NCI-H1417 (cell line): ENCODE measurements at regions not wholly inside any gene's neighbourhood (a gene's known extent, or its start where the extent isn't known, plus 50 kb on each side); places are given as distances from the start of the nearest gene placed in this dataset.

Experiments used
- DNase-seq, 3 experiments: peaks; one replicate each; lab custom pipeline; 2025; lab: John Stamatoyannopoulos, UW

DNA sequence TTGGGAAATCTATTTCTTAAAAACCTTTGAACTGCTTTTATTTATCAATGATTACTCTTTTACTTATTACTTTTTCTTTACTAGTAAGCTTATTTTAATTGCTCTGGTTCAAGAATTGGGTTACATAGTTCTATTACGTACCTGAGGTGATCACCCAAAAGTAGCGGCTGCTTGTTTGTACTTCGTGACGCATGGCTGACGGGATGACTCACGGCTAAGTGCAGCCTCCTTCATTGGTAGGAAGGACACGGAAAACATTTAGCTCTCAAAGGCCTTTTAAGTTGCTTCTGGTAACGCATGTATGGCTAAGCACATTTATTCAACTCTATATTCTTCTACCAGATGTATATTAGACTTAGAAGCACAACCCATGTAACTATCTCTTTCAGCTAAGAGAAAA lies 285.8 kb upstream of the SP4 start:
- DNase-seq, result peak in 1 of 3 experiments; percentile 57

DNA sequence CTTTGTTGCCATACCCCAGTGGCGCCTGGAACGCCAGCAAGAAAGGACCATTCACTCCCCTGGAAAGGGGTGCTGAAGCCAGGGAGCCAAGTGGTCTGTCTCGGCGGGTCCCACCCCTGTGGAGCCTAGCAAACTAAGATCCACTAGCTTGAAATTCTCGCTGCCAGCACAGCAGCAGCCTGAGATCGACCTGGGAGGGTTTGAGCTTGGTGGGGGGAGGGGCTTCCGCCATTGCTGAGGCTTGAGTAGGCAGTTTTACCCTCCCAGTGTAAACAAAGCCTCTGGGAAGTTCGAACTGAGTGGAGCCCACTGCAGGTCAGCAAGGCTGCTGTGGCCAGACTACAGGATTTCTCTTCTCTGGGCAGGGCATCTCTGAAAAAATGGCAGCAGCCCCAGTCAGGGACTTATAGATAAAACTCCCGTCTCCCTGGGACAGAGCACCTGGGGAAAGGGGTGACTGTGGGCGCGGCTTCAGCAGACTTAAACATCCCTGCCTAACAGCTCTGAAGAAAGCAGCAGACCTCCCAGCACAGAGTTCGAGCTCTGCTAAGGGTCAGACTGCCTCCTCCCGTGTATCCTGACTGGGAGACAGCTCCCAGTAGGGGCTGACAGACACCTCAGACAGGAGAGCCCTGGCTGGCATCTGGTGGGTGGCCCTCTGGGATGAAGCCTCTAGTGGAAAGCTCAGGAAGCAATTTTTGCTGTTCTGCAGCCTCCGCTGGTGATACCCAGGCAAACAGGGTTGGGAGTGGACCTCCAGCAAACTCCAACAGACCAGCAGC lies 281.1 kb upstream of the SP4 start:
- no peak for DNase-seq

DNA sequence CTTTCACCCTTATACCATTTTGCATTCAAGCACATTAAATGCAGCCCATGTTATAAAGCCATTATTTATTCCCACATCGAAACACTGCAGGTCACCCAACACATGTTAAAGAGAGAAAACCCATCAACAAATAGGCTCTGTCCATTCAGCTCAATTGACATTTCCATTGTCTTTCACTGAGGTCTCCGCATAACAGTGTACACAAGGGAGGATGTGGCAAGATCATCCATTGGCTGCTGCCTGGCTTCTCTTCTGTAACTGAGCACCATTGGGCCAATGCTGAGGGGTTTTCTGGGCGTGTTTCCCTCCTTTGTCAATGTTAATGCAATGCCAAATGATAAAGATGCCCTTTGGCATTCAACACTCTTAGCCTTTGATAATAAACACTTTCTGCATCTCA lies 278.1 kb upstream of the SP4 start:
- peak in 1 of 3 experiments; percentile 41 for DNase-seq

DNA sequence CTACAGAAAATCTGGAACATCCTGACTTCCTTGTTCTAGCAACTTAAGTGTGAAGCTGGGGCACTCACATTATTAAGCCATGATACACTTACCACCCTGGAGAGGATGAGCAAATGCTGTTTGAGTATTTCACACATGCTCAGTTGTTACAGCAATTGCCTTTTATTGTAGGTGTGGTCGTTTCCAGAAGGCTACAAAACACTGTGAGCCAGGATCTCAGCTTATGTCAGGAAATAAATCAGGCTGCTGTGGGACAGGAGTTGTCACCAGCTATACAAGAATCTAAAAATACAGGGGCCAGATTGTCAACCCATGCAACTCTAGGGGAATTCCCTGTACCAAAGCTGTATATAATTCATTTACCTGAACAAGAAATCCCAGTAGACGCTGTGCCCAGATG lies 273.3 kb upstream of the SP4 start:
- peak in 1 of 3 experiments; percentile 3 for DNase-seq

DNA sequence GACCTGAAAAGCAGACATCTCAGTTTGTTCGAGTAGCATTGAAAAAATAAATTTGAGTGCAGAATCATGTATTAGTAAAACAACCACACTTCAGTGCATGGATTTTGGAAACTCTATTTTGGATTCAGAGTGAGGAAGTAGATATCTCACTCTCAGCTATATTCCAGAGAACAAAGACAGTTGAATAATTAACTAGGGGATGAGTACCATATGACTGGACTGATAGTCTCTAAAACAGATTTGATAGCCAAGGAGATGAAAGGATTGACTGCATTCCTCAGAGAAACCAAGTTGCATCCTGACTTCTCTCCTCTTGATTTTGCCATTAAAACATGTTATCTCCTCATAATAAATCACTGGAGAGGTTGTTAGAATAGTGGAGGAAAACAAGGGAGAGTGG lies 268.4 kb upstream of the SP4 start:
- DNase-seq, result no peak

DNA sequence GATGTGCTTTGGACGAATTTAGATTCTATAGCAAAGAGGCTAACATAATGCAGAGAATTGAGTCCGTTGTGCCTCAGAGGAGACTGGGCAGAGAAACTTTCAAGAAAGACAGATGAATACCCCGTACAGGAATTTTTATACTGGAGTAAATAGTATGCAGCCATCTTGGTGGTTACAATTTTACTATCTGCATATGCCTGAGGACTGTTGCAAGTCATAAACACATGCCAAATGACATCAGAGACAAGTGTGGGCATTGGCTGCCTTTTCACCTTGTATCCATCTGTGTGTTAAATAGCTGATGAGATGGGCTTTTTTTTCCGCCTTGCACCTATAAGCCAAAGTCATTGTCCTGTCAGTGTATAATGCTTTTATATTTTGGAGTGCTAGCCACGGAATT lies 267.5 kb upstream of the SP4 start:
- DNase-seq, result peak in 1 of 3 experiments; percentile 59

DNA sequence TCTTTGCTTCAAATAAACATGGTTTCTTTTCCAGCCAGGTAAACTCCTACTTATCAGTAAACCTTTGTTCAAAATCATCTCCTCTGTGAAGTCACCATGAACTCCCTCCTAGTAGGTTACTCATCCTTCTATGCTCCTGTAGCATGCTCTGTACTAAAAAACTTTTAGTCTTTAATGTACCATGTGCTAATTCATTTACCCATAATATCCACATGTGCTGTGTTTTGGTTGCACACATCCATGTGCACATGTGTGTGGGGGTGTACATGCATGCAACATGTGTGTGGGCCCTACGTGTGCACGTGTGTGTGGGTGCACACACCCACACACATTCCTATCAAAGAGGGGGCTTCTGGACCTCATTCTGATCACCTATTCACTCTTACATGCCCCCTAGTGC lies 259.9 kb upstream of the SP4 start:
- no peak for DNase-seq

DNA sequence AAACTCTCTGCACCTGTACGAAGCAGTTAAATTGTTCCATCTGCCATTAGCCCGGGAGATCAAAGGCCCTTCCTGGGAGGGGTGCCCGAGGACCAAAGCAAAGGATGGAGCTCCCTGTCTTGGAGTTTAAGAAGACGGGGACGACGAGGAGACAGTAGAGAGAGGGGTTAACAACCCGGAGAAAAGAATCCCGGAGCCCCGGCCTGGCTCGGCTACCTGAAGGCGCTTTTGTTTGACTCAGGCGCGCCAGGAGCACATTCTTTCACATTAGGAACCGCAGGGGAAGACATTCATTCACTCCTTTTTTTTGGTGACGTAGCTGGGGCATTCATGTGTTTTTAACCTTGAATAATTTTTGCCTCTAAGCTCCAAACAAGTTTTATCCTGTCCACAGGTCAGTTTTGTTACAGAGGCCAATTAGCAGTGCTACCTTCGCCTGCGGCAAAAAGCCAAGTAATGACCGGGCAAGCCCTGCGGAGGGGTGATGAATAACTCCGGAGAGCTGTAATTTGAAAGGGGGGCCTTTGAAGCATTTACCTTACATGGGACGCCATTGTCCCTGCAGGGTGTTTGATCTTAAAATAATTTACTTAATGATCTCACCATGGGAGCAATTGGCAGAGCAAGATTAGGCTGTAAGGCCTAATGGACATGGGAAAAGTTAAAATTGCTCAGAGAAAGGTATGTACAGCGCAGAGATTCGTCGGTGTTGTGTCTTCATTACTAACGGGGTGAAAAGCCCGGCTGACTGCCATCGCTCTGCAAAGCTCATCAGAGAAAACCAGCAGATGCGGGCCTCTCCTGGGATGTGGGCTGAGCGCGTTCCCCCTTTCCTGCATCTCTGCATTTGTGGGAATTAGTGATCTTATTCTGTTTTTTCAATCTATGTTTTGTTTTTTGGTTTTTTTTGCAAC lies 258.0 kb upstream of the SP4 start:
- DNase-seq, result peak in 2 of 3 experiments; percentile 88 to 97

DNA sequence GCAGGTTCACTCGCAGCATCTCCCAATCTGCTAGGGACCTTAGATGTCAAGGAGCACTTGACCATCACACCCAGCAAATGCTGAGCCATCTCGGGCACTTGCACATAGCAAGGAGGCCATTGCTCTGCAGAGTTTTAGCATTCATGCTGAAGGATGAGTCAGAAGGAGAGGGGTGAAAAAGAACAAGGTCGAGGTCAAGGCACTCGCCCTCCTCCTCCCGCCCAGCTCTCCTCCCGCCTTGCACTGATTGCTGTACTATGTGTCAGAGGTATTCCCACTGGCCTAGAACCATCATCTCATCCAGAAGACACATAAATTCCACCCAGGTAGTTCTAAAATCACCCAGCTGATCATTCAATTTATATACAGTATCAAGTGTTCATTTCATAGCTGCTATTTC lies 255.1 kb upstream of the SP4 start:
- no peak for DNase-seq

DNA sequence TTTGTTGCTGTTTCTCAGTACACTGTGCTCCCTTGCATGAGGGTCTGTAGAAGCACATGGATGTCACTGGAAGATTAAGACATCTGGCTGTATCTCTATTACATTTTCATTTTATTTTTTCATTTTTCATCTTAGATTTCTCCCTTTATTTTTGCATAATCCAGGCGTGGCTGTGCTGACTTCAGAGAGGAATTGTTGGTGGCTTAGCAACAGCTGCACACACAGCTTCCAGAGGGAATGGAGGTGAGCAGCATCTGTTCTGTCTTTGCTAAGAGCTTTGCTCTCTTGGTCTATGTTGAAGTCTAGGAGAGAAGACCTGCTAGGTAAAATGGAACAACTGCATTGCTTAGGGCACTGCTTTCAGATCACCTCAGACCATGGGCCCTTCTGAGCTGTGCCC lies 254.4 kb upstream of the SP4 start:
- no peak for DNase-seq

DNA sequence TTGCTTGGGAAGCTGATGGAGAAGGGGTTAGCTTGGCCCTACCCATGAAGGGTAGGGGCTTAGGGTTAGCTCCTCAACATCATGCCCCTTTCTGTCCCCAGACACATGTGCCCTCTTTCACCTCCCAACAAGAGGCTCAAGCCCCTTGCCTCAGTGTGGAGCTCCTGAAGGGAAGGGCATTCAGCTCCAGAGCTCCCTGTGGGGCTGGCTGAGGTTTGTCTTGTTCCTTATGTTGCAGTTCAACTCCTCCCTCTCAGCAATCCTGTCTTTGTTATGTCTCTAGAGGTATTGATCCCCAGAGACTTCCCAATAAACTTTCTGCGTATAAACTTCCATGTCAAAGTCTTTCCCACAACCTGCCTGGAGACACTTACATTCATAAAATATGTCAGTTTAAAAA lies 252.2 kb upstream of the SP4 start:
- no peak for DNase-seq

DNA sequence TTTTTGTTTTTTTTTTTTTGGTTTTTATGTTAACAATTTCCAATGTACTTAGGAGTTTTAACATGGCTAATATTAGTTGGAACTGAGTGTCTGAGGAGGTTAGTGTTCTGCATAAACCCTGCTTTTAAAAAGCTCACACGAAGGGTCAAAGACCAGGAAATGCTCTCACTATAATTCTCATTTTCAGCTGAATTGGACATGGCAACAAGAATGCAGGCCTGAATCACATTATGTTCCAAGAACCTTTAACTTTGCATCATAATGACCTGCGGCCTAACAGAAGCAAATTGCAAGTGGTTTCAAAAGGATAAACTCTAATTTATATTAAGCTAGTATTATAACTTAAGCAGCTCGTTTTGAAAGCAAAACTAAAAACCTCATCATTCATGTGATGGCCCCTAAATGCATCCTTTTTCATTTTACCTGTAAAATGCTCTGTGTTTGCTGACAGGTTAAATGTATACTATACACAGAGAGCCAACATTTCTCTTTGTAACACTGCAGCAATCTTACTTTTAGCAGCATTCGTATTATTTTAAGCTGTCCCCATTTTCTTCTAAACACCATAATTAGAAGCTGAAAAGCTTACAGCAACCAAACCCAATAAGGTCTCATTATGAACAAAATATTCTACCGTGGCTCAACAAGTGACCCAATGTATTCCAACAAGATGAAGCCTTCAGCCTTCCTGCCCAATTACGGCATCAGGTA lies 242.8 kb upstream of the SP4 start:
- no peak for DNase-seq

DNA sequence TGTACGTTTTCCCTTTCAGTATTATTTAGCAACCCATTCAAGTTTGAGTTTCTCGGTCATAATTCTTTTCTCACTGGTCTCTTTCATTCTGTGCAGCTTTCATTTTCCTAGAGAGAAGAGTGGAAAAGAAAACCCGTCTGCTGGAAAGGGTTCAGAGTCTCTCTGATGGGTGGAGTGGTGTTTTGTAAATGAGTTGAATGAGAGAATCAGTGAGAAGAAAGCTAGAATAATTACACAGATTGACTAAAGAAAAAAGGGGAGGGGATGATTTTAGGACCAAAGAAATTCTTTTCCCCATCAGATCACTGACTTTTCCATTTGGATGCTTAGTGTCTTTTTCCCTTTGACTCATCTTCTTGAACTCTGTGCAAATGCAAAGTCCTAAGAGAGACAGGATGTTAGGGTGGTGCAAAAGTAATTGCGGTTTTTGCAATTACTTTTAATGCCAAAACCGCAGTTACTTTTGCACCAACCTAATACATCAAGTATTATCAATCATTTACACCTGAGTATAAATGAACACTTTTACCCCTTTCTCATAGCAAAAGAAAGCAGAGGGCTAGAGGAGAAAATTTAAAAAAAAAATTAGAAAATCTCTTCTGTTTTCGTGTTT lies 242.1 kb upstream of the SP4 start:
- peak in 1 of 3 experiments; percentile 15 for DNase-seq

DNA sequence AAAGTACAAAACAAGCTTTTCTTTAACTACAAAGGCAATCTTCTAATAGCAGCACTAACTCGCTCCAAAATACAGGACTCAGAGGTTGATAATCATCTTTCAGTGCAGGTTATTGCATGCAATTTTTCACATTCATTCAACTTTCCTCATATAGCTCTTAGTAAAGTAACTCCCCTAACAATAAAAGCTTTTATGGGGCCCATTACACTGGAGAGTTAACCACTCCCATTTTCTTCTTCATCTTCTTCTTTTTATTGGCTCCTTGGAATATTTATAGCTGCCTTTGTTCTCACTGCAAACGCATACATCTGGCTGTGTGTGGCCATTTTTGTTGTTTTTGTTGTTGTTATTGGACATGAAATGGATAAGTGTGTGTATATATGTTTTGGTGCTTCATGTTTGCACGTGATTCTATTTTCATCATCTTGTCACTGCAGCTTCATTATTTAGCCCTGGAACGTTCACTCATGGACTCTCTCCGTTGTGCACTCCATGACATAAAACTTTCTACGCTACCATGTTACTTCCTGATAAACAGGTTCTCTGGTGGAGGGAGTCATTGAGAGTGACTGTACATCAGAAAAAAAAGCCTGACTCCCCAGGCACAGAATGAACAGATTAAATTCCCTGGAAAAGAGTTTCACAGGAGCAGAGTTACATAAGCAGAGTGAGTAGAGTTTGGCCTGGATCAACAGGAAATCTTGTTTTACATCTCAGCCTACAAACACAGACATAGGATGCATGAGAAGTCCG lies 236.4 kb upstream of the SP4 start:
- no peak for DNase-seq

DNA sequence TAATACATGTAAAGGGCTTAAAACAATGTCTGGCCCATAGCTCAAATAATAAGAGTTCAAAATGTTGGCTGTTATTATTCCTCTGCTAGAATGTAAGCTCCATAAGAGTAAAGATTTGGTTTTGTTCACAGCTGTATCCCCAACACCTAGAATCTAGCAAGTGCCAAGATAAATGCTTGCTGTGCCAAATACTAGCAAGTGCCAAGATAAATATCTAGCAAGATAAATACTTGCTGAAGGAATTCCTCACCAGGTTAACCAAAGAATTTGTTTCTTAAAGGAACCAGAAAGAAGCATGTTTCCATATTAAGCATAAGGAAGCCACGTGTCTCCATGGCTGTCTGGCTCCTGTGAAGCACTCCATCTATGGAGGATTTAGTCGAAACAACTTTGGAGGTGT lies 235.2 kb upstream of the SP4 start:
- no peak for DNase-seq

DNA sequence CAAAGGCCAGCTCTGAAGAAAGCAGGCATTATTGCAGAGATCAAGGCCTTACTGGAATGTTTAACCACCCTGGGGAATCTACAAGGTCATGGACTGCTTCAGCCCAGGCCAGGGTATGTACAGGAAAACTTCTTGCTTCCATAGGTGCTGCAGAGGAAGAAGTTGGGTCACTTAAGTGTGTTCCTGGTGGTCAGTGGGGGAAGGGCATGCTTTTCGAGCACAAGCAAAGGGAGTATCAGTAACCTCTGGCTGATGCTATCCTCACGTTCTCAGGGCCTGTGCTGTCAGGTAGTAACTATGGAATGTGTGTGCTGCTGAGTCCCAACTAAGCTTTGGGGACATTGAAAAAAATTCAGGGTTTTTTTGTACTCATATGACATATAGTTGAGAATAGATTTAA lies 234.0 kb upstream of the SP4 start:
- DNase-seq, result no peak

DNA sequence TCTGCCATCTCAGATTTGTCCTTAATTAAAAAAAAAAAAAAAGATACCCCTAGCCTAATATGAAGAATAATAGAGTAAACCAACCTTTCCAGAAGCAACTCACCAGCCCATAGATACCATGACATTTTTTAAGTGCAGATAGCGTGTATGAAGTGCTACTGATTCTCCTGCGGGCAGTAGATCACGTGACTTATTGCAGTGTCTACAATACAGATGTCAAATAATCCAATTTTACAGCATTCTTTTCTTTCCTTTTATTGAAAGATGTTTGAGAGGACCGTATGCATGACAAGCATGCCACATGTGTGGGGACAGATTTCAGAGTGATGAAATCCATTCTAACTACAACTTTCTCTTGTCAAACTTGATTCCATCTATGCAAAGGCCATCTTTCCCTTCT lies 232.9 kb upstream of the SP4 start:
- no peak for DNase-seq

DNA sequence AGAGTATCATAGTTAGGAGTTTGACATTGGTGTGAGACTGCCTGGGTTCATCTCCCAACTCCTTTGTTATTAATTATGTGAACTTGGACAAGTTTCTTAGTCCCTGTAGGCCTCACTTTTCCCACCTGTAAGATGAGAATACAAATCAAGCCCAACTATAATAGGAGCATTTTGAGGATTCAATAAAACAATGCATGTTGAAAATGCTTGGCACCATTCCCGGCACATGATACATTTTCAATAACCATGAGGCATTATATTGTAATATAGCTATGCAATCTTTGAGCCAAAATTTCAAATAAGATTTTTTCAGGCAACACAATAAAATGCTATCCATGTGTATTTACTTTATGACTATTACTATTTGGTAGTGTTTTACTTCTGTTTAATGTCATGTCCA lies 229.0 kb upstream of the SP4 start:
- DNase-seq, result no peak

DNA sequence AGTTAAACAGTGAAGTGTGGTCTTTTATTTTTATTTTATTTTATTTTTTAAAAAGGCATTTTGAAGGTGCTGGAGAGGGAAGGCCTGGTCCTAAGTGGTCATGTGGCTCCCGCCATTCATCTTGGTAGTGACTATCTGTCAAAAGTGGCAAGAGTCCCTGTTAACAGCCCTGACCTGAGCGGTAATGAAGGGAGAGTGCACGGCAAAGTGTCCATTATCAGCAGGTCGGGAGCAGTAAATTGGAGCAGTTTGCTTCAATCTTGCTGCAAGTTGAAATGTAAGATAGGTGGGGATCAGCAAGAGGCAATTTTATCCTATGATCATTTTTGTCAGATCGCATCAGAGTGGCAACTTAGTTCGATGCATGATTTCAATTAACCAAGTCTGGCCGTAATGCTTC lies 227.4 kb upstream of the SP4 start:
- peak in 1 of 3 experiments; percentile 15 for DNase-seq

DNA sequence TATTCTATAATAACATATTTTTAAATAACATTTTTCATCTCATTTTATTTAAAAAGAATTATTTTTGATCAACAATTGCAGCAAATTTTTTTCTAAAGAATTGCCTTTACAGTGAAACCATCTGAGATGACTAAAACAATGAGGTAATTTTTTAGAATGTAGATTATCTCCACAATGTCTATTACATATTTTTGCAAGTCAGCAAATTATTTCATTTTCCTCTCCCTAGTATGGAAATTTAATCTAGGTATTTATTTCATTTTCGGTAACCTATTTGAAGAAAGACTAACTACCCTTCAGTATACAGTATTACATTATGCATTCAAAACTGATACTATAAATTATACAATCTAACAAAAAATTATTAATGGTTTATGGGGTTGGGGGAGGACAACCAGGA lies 213.2 kb upstream of the SP4 start:
- no peak for DNase-seq

DNA sequence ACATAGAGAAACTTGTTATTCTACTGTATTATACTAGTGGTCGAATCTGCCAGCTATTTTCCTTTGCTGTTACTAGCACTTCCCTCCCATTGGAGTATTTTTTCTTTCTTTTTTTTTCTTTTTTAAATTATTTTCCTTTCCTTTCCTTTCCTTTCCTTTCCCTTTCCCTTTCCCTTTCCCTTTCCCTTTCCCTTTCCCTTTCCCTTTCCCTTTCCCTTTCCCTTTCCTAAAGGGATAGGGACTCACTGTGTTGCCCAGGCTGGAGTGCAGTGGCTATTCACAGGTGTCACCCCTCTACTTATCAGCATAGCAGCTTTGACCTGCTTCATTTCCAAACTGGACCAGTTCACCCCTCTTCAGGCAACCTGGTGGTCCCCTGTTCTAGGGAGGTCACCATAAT lies 212.6 kb upstream of the SP4 start:
- DNase-seq, result no peak
